SK-N-SH (cell line): ENCODE measurements at regions not wholly inside any gene's neighbourhood (a gene's known extent, or its start where the extent isn't known, plus 50 kb on each side); places are given as distances from the start of the nearest gene placed in this dataset.

ENCODE experiments used
- CTCF ChIA-PET: fragments of 300-600, 350-600 bp; formaldehyde crosslinking; extraction: SDS; loops from one replicate; lab custom pipeline; 2021; lab: Yijun Ruan, JAX
- POLR2A ChIA-PET: fragments of 350-600 bp; sonication (Branson Sonifier 250); formaldehyde crosslinking; extraction: SDS; loops from one replicate; lab custom pipeline; 2020; ENCODE audit warnings: antibody characterized with exemption, inconsistent platforms; lab: Yijun Ruan, JAX
- DNase-seq: peaks from one replicate; pipeline ENCODE4 v3.0.0; 2012
- H2AFZ ChIP-seq: fragments of 200-600 bp; sonication (generic); 2 replicates; pipeline ENCODE4 v1.8.1; 2016; ENCODE audit warnings: antibody characterized with exemption, mild to moderate bottlenecking, low read depth
- H3F3A ChIP-seq: fragments of 200-600 bp; sonication (generic); replicated peaks from 2 replicates; pipeline ENCODE3; 2016; ENCODE audit warnings: antibody characterized with exemption, mild to moderate bottlenecking; ENCODE audit not compliant: insufficient read depth
- H3K27ac ChIP-seq, 2 experiments: fragments of 200-500 bp in 1 of 2; fragments of 200-600 bp in 1 of 2; sonication (Bioruptor generic) in 1 of 2; sonication (generic), shearing (Covaris generic) in 1 of 2; 2 replicates each; pipeline versions ENCODE4 v1.5.1 to v1.6.1; 2014 to 2016; ENCODE audit warnings: low read depth in 2 of 2, inconsistent platforms in 1 of 2, low read length in 1 of 2, mild to moderate bottlenecking in 1 of 2, mixed read lengths in 1 of 2
- H3K27me3 ChIP-seq: fragments of 200-600 bp; sonication (generic), shearing (Covaris generic); 2 replicates; pipeline ENCODE4 v1.6.1; 2016; ENCODE audit warnings: mixed run types; ENCODE audit not compliant: insufficient read depth
- H3K36me3 ChIP-seq, 2 experiments: fragments of 200-500 bp in 1 of 2; fragments of 200-600 bp in 1 of 2; sonication (Bioruptor generic) in 1 of 2; sonication (generic) in 1 of 2; replicated peaks in 1 of 2; 2 replicates each; pipeline versions ENCODE3 to v1.5.1; 2014 to 2016; ENCODE audit warnings: low read length in 1 of 2, mild to moderate bottlenecking in 1 of 2; ENCODE audit not compliant: insufficient read depth in 2 of 2, control insufficient read depth in 1 of 2
- H3K4me1 ChIP-seq, 2 experiments: fragments of 200-500 bp in 1 of 2; fragments of 200-600 bp in 1 of 2; sonication (Bioruptor generic) in 1 of 2; sonication (generic), shearing (Covaris generic) in 1 of 2; 2 replicates each; pipeline versions ENCODE4 v1.5.1 to v1.6.1; 2014 to 2016; ENCODE audit warnings: low read depth in 1 of 2, low read length in 1 of 2, mixed run types in 1 of 2; ENCODE audit not compliant: insufficient read depth in 2 of 2, control insufficient read depth in 1 of 2
- H3K4me2 ChIP-seq: fragments of 200-600 bp; sonication (generic), shearing (Covaris generic); 2 replicates; pipeline ENCODE4 v1.6.1; 2017; ENCODE audit warnings: mixed run types
- H3K4me3 ChIP-seq, 2 experiments: fragments of 200-500 bp in 1 of 2; fragments of 200-600 bp in 1 of 2; sonication (Bioruptor generic) in 1 of 2; sonication (generic), shearing (Covaris generic) in 1 of 2; 2 replicates each; pipeline versions ENCODE4 v1.5.1 to v1.8.1; 2014 to 2016; ENCODE audit warnings: low read depth in 2 of 2, inconsistent platforms in 1 of 2, low read length in 1 of 2, mild to moderate bottlenecking in 1 of 2, mixed read lengths in 1 of 2, moderate library complexity in 1 of 2
- H3K79me2 ChIP-seq: fragments of 200-600 bp; sonication (generic); 2 replicates; pipeline ENCODE4 v1.8.1; 2017; ENCODE audit warnings: mild to moderate bottlenecking; ENCODE audit not compliant: insufficient read depth
- H3K9ac ChIP-seq: fragments of 200-600 bp; sonication (generic); 2 replicates; pipeline ENCODE4 v1.6.1; 2017; ENCODE audit warnings: mixed run types
- H3K9me2 ChIP-seq: fragments of 200-600 bp; sonication (generic); 2 replicates; pipeline ENCODE4 v1.6.1; 2017; ENCODE audit warnings: mixed run types
- H3K9me3 ChIP-seq: fragments of 200-600 bp; sonication (generic); 2 replicates; pipeline ENCODE4 v1.6.1; 2017; ENCODE audit warnings: mixed run types, mild to moderate bottlenecking, moderate library complexity
- H4K20me1 ChIP-seq: fragments of 200-600 bp; sonication (generic); 2 replicates; pipeline ENCODE4 v1.6.1; 2017; ENCODE audit warnings: mild to moderate bottlenecking, mixed run types; ENCODE audit not compliant: insufficient read depth
- CTCF ChIP-seq: fragments of 200-600 bp; sonication (generic); IDR thresholded peaks from 2 replicates; pipeline ENCODE4 v1.6.1; 2017; ENCODE audit warnings: antibody characterized with exemption, mild to moderate bottlenecking, moderate library complexity
- ELF1 ChIP-seq: IDR thresholded peaks from 2 replicates; pipeline ENCODE4 v1.4.0; 2012
- EP300 ChIP-seq, 2 experiments: IDR thresholded peaks; 2 replicates each; pipeline versions ENCODE4 v1.4.0 to v1.6.1; 2012; ENCODE audit warnings: borderline replicate concordance in 1 of 2, low read depth in 1 of 2, low read length in 1 of 2
- EZH2phosphoT487 ChIP-seq: fragments of 200-600 bp; sonication (generic); IDR thresholded peaks from 2 replicates; pipeline ENCODE4 v1.6.1; 2017; ENCODE audit warnings: low read depth, mixed run types, mild to moderate bottlenecking, antibody characterized with exemption, moderate library complexity, borderline replicate concordance
- FOSL2 ChIP-seq: IDR thresholded peaks from 2 replicates; pipeline ENCODE4 v1.4.0; 2012; ENCODE audit warnings: low read depth, mild to moderate bottlenecking, moderate library complexity, borderline replicate concordance
- FOXJ3 ChIP-seq: sonication (generic); formaldehyde crosslinking; IDR thresholded peaks from 2 replicates; pipeline ENCODE4 v1.5.1; 2020; ENCODE audit warnings: mild to moderate bottlenecking, missing genetic modification reagents
- FOXM1 ChIP-seq: IDR thresholded peaks from 2 replicates; pipeline ENCODE4 v1.4.0; 2012; ENCODE audit warnings: low read depth, mild to moderate bottlenecking
- GABPA ChIP-seq: IDR thresholded peaks from 2 replicates; pipeline ENCODE4 v1.4.0; 2012; ENCODE audit warnings: low read depth, mild to moderate bottlenecking
- GATA2 ChIP-seq: sonication (generic); formaldehyde crosslinking; IDR thresholded peaks from 2 replicates; pipeline ENCODE4 v1.5.0; 2020; ENCODE audit warnings: mild to moderate bottlenecking, missing genetic modification reagents
- IRF3 ChIP-seq: fragments of 150-350 bp; IDR thresholded peaks from 2 replicates; pipeline ENCODE4 v1.6.1; 2016; ENCODE audit warnings: mild to moderate bottlenecking, low read depth, low read length
- MAX ChIP-seq: IDR thresholded peaks from 2 replicates; pipeline ENCODE4 v1.4.0; 2012; ENCODE audit warnings: low read depth
- MXI1 ChIP-seq: IDR thresholded peaks from 2 replicates; pipeline ENCODE4 v1.6.1; 2012; ENCODE audit warnings: mild to moderate bottlenecking, low read depth, low read length, improper control_type of control experiment
- NFIC ChIP-seq: IDR thresholded peaks from 2 replicates; pipeline ENCODE4 v1.4.0; 2012; ENCODE audit warnings: borderline replicate concordance
- NRF1 ChIP-seq: IDR thresholded peaks from 2 replicates; pipeline ENCODE4 v1.6.1; 2012; ENCODE audit warnings: low read depth, mild to moderate bottlenecking, low read length
- RCOR1 ChIP-seq: fragments of 150-350 bp; IDR thresholded peaks from 2 replicates; pipeline ENCODE4 v1.6.1; 2017; ENCODE audit warnings: antibody characterized with exemption, low read length
- REST ChIP-seq: IDR thresholded peaks from 2 replicates; pipeline ENCODE4 v1.6.1; 2012; ENCODE audit warnings: mild to moderate bottlenecking, low read depth, low read length, moderate library complexity
- RXRA ChIP-seq: IDR thresholded peaks from 2 replicates; pipeline ENCODE4 v1.4.0; 2012; ENCODE audit warnings: low read depth, mild to moderate bottlenecking, borderline replicate concordance
- SMC3 ChIP-seq: IDR thresholded peaks from 2 replicates; pipeline ENCODE4 v1.6.1; 2012; ENCODE audit warnings: low read depth, low read length, improper control_type of control experiment
- TAF1 ChIP-seq: IDR thresholded peaks from 2 replicates; pipeline ENCODE4 v1.6.1; 2012; ENCODE audit warnings: low read depth, mild to moderate bottlenecking, low read length, moderate library complexity, borderline replicate concordance
- TCF12 ChIP-seq: IDR thresholded peaks from 2 replicates; pipeline ENCODE4 v1.4.0; 2012
- TEAD4 ChIP-seq: IDR thresholded peaks from 2 replicates; pipeline ENCODE4 v1.4.0; 2012; ENCODE audit warnings: mild to moderate bottlenecking, borderline replicate concordance; ENCODE audit not compliant: insufficient read depth
- USF2 ChIP-seq: fragments of 150-350 bp; IDR thresholded peaks from 2 replicates; pipeline ENCODE4 v1.6.1; 2017; ENCODE audit warnings: antibody characterized with exemption, low read length, low read depth, borderline replicate concordance
- ZBTB33 ChIP-seq: IDR thresholded peaks from 2 replicates; pipeline ENCODE4 v1.4.0; 2012; ENCODE audit warnings: low read depth, borderline replicate concordance
- WGBS: methylation state at CpG from one replicate; pipeline ENCODE4 v1.1.6; 2017; ENCODE audit warnings: low lambda C conversion rate; 5-methylcytosine and 5-hydroxymethylcytosine counted together

- Histone ChIP-seq H3K79me2 (no peaks in the 10 kb centered on the region), H3K9me2 (no peaks in the 10 kb centered on the region; the same call in 1 of the 2 replicates), H3K9ac (no peak overlapping the region), H3K4me2 (no peak overlapping the region), H3K27ac (peak overlapping the region in 1 of 2 experiments; percentile 76; a peak in 2 of 4 replicates), H3K27me3 (no peaks in the 10 kb centered on the region), H4K20me1 (no peaks in the 10 kb centered on the region), H3K4me1 (peaks cover 0 to 18% of the 10 kb centered on the region in 2 experiments; a peak in 2 of 4 replicates), H3K4me3 (no peak overlapping the region), H3K9me3 (no peaks in the 10 kb centered on the region), H2AFZ (no peak overlapping the region), H3F3A (no peaks in the 10 kb centered on the region), H3K36me3 (no peaks in the 10 kb centered on the region)
- 5% methylated on average over 1 of the region's 1 CpG for WGBS
- CTCF ChIA-PET = interaction anchor here (0.5 to 2.6 kb wide), 9 partner anchors 10 to 1845 kb away, joined by 3 to 9 read pairs (median 3); no protein-coding TSS in a partner anchor
- peak; percentile 49 for DNase-seq
- POLR2A ChIA-PET = interaction anchor here (1.2 to 1.5 kb wide), 2 partner anchors 12 to 165 kb away, joined by 3 to 4 read pairs; no protein-coding TSS in a partner anchor
- TF ChIP-seq RXRA (no peak), SMC3 (no peak), IRF3 (no peak), FOSL2 (no peak), EZH2phosphoT487 (no peak), USF2 (no peak), FOXJ3 (CRISPR knock-in tag) (no peak), TAF1 (no peak), MXI1 (no peak), EP300 (IDR thresholded peaks at IDR 0.05; ENCODE audit: borderline replicate concordance in 1 of 2, low read depth in 1 of 2, low read length in 1 of 2) (peak in 1 of 2 experiments; percentile 77; a peak in 2 of 4 replicates), NFIC (no peak), TCF12 (no peak), GABPA (no peak), TEAD4 (no peak), ZBTB33 (no peak), REST (no peak), RCOR1 (peak; percentile 53; the same call in 1 of the 2 replicates), NRF1 (no peak), CTCF (no peak), FOXM1 (no peak), MAX (no peak), ELF1 (no peak), GATA2 (CRISPR knock-in tag) (peak; percentile 89)
Measured at GRCh38 chr7:136709876-136710275, 158.6 kb upstream of the CHRM2 start.
